ENCODE measurements at regions not wholly inside any gene's neighbourhood (a gene's known extent, or its start where the extent isn't known, plus 50 kb on each side); places are given as distances from the start of the nearest gene placed in this dataset.

DNA sequence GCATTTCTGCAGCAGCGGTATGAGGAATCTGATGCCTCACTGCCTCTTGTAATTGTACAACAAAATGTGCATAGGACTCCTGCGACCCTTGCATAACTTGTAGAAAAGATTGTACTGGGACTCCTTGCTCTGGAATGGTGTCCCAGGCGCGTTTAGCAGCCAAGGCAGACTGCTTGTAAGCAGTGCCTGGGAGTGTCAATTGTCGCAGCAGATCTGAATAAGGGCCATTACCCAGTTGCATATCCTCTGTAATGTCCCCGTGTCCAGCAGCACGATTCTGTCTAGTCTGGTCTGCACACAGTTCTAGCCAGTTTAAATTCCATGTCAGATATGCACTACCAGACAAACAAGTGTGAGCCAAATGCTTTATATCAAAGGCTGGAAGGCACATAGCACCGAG, 70.7 kb upstream of the BTN3A2 start:
- Histone ChIP-seq H3K9me3 (ENCODE audit: severe bottlenecking) (no peaks in the 10 kb centered on the region), H3K4me3 (ENCODE audit: low read depth, low read length) (no peak overlapping the region), H3K27ac (no peak overlapping the region), H3K36me3 (no peaks in the 10 kb centered on the region), H3K27me3 (ENCODE audit: insufficient read depth, low read depth, severe bottlenecking) (no peaks in the 10 kb centered on the region)
- TF ChIP-seq, protein P1, sequence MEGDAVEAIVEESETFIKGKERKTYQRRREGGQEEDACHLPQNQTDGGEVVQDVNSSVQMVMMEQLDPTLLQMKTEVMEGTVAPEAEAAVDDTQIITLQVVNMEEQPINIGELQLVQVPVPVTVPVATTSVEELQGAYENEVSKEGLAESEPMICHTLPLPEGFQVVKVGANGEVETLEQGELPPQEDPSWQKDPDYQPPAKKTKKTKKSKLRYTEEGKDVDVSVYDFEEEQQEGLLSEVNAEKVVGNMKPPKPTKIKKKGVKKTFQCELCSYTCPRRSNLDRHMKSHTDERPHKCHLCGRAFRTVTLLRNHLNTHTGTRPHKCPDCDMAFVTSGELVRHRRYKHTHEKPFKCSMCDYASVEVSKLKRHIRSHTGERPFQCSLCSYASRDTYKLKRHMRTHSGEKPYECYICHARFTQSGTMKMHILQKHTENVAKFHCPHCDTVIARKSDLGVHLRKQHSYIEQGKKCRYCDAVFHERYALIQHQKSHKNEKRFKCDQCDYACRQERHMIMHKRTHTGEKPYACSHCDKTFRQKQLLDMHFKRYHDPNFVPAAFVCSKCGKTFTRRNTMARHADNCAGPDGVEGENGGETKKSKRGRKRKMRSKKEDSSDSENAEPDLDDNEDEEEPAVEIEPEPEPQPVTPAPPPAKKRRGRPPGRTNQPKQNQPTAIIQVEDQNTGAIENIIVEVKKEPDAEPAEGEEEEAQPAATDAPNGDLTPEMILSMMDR (IDR thresholded peaks at IDR 0.05; ENCODE audit: low read depth, low read length), result no peak
- DNase-seq, result no peak

DNA sequence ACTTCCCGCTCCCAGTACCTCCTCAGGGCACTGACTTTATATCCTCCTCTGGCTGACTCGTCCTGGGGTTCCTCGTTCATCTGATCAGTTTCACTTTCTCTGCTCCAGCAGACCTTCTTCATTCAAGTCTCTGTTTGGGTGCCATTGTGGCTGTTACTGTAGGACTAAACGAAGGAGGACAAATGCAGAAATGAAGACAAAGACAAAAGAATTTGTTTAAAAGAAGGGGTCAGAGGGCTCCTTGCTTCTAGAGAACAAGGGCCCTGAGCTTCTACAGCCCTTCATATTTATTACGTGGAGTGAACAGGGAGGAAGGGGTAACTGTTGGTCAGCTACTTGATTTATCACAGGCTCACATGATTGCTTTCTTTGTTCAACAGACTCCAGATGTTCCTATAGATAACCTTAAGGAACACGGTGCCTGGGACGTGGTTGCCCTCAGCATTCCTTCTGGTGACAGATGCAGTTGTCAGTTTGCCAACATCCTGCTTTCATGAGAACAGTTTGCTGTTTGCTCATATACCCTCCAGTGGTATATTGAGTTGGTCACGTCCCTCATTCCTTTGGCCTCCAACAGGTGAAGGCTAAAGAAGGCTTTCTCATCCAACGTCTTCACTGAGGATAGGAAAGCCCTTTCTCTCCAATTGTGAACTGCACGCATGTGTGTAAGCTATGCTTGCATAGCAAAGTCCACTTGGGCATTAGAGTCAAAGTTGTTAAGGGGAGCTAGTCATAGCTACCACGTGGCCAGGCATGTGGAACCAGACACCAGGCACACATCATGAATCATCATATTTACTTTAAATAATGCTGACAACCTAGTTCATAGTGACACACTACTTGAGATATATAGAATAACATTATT, 69.1 kb upstream of the BTN3A2 start:
- no peaks in the 10 kb centered on the region for H3K27me3 ChIP-seq (ENCODE audit: insufficient read depth, low read depth, severe bottlenecking)
- H3K36me3 ChIP-seq, result no peaks in the 10 kb centered on the region
- no peaks in the 10 kb centered on the region for H3K9me3 ChIP-seq (ENCODE audit: severe bottlenecking)
- H3K4me3 ChIP-seq (ENCODE audit: low read depth, low read length), result no peak overlapping the region
- TF ChIP-seq, protein P1 (IDR thresholded peaks at IDR 0.05; ENCODE audit: low read depth, low read length), result no peak
- DNase-seq, result no peak
- no peak overlapping the region for H3K27ac ChIP-seq

DNA sequence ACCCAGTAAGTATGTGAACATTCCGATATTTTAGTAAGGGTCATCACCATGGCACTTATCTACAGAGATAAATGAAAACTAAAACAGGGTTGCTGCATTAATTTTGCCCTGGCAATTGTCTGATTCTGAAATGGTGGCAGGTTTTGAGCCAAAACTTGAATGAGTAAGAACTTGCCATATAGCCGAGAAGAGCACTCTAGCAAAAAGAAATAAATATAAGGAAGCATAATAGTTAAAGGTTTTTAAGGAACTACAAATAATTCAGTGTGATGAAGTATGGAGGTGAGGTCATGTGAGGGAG, 68.5 kb upstream of the BTN3A2 start:
- no peak overlapping the region for H3K4me3 ChIP-seq (ENCODE audit: low read depth, low read length)
- H3K27ac ChIP-seq, result no peak overlapping the region

DNA sequence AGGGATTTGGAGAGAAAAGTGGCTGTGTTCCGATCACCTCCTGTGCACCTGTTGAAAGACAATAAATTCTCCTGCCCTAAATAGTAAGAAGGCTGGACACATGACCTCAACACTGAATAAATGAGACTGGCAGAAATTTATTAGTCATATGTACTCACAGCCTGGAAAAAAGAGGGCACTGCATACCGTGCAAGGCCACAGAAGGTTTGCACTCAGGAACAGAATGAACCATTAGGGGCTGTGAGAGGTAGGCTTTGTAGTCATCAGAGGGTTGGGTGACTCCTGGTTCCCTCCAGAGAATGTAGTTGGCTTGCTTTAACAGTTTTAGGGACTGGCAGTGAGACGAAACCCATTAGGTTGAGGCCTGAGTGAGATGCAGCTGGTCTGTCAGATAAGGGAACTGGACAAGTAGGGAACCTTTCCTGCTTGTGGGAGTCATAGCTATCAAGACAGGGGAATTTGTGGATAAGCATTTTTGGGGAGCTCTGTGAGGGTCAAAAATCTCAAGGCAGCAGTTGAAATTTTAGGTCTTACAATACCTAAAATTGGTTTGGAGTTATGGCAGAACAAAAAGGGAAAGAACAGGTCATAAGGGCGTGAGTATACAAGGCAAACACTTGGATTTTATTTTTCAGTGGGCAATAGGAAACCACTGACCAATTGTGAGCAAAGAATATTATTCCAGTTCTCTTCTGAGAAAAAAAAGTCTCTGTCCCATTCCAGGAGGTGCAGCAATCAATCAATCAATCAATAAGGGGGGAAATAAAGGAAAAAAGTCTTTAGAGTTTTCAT, 67.9 kb upstream of the BTN3A2 start:
- Histone ChIP-seq H3K9me3 (ENCODE audit: severe bottlenecking) (peaks cover 2% of the 10 kb centered on the region), H3K27me3 (ENCODE audit: insufficient read depth, low read depth, severe bottlenecking) (no peaks in the 10 kb centered on the region), H3K4me3 (ENCODE audit: low read depth, low read length) (no peak overlapping the region), H3K36me3 (no peaks in the 10 kb centered on the region), H3K27ac (no peak overlapping the region)
- TF ChIP-seq, protein P1 (IDR thresholded peaks at IDR 0.05; ENCODE audit: low read depth, low read length), result no peak
- no peak for DNase-seq

More for the DNA sequence above, 68.5 kb upstream of the BTN3A2 start:
- DNase-seq, result no peak
- Histone ChIP-seq H3K9me3 (ENCODE audit: severe bottlenecking) (no peaks in the 10 kb centered on the region), H3K27me3 (ENCODE audit: insufficient read depth, low read depth, severe bottlenecking) (no peaks in the 10 kb centered on the region), H3K36me3 (no peaks in the 10 kb centered on the region)
- TF ChIP-seq, protein P1 (IDR thresholded peaks at IDR 0.05; ENCODE audit: low read depth, low read length), result no peak

DNA sequence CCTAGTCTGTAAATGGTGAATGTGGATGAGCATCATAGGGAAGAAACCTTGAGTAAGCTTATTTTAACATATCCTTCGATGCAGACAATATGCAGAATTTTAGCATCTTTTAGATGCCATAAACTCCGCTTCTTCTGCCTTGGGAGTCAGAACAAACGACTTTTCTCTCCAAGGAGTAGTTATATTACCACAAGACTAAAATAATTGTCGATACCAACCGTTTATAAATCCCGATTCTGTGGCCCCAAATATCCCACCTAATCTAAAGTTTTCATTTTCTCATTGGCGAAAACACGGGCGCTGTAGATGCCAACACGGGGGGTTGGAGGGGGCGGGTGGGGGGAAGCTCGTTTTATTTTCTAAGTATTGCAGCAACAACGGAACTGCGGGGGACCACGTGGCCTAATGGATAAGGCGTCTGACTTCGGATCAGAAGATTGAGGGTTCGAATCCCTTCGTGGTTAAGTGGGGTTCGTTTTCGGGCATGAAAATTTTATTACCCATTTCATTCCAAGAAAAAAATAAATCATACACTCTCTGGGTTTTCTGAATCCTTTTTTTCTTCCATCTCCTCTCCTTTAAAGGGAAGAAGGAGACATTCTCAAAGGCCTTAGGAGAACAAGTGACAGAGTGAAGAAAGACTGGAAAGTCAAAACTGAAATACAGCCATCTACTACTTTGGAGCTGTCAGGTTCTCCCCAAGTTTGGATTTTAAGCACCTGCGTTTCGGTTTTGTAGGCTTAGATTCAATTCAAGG, 65.5 kb upstream of the BTN3A2 start:
- no peak for DNase-seq
- no peak overlapping the region for H3K4me3 ChIP-seq (ENCODE audit: low read depth, low read length)
- TF ChIP-seq, protein P1 (IDR thresholded peaks at IDR 0.05; ENCODE audit: low read depth, low read length), result no peak
- H3K9me3 ChIP-seq (ENCODE audit: severe bottlenecking), result peaks cover 2% of the 10 kb centered on the region
- no peaks in the 10 kb centered on the region for H3K27me3 ChIP-seq (ENCODE audit: insufficient read depth, low read depth, severe bottlenecking)
- no peak overlapping the region for H3K27ac ChIP-seq
- no peaks in the 10 kb centered on the region for H3K36me3 ChIP-seq

Data from WERI-Rb-1 (cell line).